T-helper 2 cell treated with Interferon-gamma antibody and Interleukin-4, amounts not matched to agents 5 μg/mL and 100 μg/mL, for 36 hours (primary cell): ENCODE measurements at regions not wholly inside any gene's neighbourhood (a gene's known extent, or its start where the extent isn't known, plus 50 kb on each side); places are given as distances from the start of the nearest gene placed in this dataset.
"Not testable (repeated sequence)": the region's sequence is repeated elsewhere in the genome, so short reads cannot be mapped to it uniquely, and the experiment has no call there.

Source experiments
- DNase-seq: peaks from one replicate; pipeline ENCODE4 v3.0.0; 2021; ENCODE audit warnings: low spot score
- H3K27ac Mint-ChIP-seq: one replicate; pipeline ENCODE4 v1.8.0; 2021; ENCODE audit warnings: mild to moderate bottlenecking, mixed read lengths
- H3K27me3 Mint-ChIP-seq: one replicate; pipeline ENCODE4 v1.8.0; 2021; ENCODE audit warnings: low read depth, mixed read lengths
- H3K36me3 Mint-ChIP-seq: one replicate; pipeline ENCODE4 v1.8.0; 2021; ENCODE audit warnings: low read depth, mixed read lengths
- H3K4me1 Mint-ChIP-seq: one replicate; pipeline ENCODE4 v1.8.0; 2021; ENCODE audit warnings: low read depth, mixed read lengths
- H3K4me3 Mint-ChIP-seq: one replicate; pipeline ENCODE4 v1.8.0; 2022; ENCODE audit warnings: mild to moderate bottlenecking, moderate library complexity, mixed read lengths
- H3K9me3 Mint-ChIP-seq: one replicate; pipeline ENCODE4 v1.8.0; 2021; ENCODE audit warnings: mixed read lengths

DNA sequence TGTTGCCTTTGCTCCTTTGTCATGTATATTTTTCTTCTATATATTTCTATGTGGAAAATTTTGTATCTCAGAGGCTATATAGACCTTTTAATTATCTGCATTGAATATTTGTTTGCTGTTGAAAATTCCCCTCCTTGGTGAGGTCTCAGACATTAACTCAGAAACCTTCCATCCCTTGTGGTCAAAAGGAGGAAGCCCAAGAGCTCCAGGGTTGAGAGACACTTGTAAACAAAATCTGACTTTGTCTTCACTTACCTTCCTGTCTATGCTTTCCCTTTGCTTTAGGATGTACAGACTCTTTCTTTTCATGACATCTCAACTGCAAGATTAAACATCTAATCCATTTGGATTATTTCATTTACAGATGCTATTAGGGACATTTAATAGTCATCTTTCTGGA is 157.5 kb downstream of the PCDH20 start:
- DNase-seq, result no peak
- Mint-ChIP-seq H3K4me1 (no peaks in the 10 kb centered on the region), H3K27ac (no peak overlapping the region), H3K36me3 (no peaks in the 10 kb centered on the region), H3K4me3 (no peak overlapping the region), H3K9me3 (no peaks in the 10 kb centered on the region), H3K27me3 (no peaks in the 10 kb centered on the region)

DNA sequence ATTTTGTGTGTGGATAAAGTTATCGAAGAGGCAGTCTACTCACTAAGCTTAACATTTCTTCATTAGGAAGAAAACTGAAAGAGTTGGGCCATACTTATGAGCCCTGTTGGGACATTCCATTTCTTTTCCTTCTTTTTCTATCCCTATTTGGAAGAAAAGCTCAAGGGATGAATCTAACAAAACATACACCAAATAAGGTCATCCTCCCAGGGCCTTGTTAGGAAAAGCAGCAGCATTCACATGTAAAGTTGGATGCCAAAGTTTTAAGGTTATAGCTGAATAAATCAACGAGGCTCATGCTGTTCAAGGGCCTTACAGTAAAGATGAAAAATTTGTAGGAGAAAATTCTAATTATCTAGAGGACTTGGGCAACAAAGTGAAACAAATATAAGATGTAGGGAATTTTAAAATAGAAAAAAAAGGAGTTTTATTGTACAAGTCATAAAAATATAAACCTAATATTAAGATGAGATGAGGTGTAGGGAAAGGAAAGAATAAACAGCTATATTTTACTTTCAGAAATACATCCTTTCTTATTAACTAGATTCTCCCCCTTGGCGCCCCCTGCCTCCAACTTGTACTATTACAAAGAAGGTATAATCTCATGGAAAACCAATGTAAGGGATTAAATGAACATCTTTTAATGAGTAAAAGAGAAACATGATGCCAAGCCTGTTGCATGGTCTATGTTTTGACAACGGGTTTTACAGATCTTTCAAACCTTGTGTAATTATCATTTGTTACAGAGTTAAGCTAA is 160.4 kb downstream of the PCDH20 start:
- Mint-ChIP-seq H3K4me1 (no peaks in the 10 kb centered on the region), H3K27me3 (no peaks in the 10 kb centered on the region), H3K9me3 (peaks cover 3% of the 10 kb centered on the region), H3K4me3 (no peak overlapping the region), H3K36me3 (no peaks in the 10 kb centered on the region), H3K27ac (no peak overlapping the region)
- no peak for DNase-seq

DNA sequence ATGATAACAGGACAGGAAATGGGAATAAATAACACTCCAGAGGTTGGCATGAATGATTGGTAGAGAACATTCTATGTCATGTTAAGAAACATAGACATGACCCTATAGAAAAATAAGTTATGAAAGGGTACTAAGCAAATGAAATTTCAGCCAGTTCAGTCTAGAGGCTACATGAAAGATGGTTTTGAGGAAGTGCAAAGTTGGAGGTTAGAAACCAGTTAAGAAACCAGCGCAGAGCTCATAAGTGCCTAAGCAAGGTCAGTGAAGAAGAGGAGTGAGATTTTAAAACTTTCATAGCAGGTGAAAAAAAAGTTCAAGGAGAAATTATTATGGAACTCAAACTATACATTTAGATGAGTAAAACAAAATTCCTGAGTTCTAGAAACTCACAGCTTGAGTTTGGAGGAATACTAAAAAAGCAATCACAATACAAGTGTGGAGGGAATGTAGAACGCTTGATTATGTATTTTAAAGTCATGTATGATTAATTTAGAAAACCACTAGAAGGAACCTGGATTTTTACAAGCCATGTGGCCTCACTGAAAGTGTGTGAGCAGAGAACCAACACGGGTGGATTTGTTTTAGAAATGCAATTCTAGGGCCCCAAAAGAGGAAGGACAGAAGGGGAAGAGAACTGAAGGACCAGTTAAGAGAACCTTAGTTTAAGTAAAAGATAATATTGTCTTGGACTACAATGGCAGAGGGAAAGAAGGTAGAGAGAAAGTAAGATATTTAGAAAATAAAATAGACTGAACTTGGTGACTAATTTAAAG is 162.4 kb downstream of the PCDH20 start:
- DNase-seq, result no peak
- no peaks in the 10 kb centered on the region for H3K4me1 Mint-ChIP-seq
- H3K36me3 Mint-ChIP-seq, result no peaks in the 10 kb centered on the region
- no peaks in the 10 kb centered on the region for H3K27me3 Mint-ChIP-seq
- peaks cover 3% of the 10 kb centered on the region for H3K9me3 Mint-ChIP-seq
- no peak overlapping the region for H3K4me3 Mint-ChIP-seq
- no peak overlapping the region for H3K27ac Mint-ChIP-seq

DNA sequence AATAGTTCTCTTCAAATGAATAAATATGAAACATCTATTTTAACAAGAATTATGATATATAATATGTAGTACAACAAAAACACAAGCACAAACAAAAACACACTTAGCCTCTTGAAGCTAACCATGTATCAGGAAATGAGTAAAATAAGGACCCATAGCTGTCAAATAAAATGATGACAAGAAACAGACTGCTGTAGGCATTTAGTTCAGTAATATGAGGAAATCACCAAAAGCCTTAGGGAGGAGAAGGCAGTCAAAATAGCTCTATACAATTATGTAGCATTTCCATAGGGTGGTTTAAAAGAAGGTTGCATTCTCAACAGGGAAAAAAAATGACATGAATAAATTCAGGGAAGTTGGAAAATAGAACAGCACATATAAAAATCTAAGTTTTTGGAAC is 163.4 kb downstream of the PCDH20 start:
- Mint-ChIP-seq H3K4me1 (no peaks in the 10 kb centered on the region), H3K36me3 (no peaks in the 10 kb centered on the region), H3K27me3 (no peaks in the 10 kb centered on the region), H3K4me3 (no peak overlapping the region), H3K9me3 (peaks cover 3% of the 10 kb centered on the region), H3K27ac (no peak overlapping the region)
- DNase-seq, result no peak

DNA sequence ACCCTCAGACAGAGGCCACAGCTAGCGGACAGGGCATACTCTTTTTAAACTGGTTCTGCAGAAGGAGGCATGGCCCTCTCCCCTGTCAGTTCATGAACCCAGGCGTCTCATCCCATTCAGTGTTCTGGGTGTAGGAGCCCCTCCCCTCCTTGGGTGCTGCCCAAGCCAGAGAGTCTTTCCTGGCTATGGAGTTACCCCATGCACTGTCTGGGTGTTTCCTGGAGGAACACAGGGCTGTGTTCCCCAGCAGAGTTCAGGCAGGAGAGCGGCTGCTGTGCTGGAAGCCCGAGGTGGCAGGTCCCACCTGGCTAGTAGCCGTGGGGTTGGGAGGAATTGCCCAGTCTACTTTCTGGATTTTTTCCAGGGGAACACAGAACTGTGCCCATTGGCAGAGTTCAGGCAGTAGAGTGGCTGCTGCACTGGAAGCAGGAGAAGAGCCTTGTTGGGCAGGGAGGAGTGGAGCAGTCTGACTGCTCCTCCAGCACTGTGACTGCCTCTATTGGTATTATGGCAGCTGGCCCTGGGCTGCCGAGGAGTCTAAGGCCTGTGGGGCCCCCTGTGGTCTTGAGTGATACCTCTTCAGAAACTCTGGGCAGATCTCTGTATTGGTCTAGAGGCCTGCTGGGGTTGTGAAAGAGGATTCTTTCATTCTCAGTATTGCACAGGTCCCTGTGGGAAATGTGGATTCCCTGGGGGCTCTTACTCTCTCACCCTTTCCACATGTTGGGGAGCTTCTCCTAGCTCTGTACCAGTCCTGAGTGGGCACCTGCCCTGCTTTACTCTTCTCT is 168.3 kb downstream of the PCDH20 start:
- Mint-ChIP-seq H3K27ac (no peak overlapping the region), H3K4me1 (no peaks in the 10 kb centered on the region), H3K4me3 (no peak overlapping the region), H3K9me3 (peaks cover 8% of the 10 kb centered on the region), H3K27me3 (no peaks in the 10 kb centered on the region), H3K36me3 (no peaks in the 10 kb centered on the region)
- no peak for DNase-seq

DNA sequence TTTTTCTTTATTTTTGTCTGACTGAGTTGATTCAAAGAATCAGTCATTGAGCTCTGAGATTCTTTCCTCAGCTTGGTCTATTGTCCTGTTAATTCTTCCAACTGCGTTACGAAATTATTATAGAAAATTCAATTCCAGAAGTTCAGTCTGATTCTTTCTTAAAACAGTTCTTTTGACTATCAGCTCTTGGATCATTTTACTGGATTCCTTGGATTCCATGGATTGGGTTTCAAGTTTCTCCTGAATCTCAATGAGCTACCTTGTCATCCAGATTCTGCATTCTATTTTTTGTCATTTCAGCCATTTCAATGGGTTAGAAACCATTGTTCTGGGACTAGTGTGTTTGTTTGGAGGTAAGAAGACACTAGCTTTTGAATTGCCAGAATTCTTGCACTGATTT is 169.3 kb downstream of the PCDH20 start:
- no peak overlapping the region for H3K4me3 Mint-ChIP-seq
- H3K27ac Mint-ChIP-seq, result no peak overlapping the region
- peaks cover 8% of the 10 kb centered on the region for H3K9me3 Mint-ChIP-seq
- no peaks in the 10 kb centered on the region for H3K36me3 Mint-ChIP-seq
- H3K4me1 Mint-ChIP-seq, result no peaks in the 10 kb centered on the region
- no peaks in the 10 kb centered on the region for H3K27me3 Mint-ChIP-seq
- DNase-seq, result no peak

DNA sequence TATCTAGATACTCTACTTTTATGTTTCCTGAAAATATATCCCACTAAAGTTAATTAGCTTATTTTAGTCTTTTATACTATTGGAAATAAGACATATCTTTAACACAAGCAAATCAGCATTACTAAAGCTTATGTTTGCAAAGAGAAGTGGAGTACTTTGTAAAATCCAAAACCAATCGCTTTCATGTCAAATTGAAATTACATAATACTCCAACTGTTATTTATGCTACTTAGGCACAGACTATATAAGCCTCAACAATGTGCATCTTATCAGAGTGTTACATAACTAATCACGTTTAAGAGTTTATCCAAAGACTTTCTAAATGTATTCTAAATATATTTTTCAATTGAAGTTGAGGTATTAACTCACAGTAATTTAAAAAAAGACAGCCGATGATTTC is 200.0 kb downstream of the PCDH20 start:
- Mint-ChIP-seq H3K36me3 (no peaks in the 10 kb centered on the region), H3K9me3 (peaks cover 21% of the 10 kb centered on the region), H3K27me3 (no peaks in the 10 kb centered on the region), H3K4me3 (no peak overlapping the region), H3K27ac (no peak overlapping the region), H3K4me1 (no peaks in the 10 kb centered on the region)
- no peak for DNase-seq

DNA sequence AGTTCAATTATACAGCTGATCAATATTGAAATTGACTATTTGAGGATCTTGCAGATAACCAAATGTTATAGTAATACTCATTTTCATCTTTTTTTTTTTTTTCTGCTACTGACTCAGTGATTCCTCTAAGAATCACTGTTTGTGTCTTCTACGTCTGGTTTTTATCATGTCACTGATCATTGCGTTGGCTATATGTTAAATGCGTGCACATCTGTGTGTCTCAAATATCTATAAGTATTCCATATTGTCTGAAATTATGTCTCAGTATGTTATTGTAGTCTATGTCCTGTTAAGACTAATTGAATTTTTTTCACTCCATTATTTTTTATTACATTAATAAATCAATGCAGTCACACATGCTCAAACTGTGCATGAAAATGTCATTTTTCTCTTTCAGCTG is 200.5 kb downstream of the PCDH20 start:
- DNase-seq, result no peak
- Mint-ChIP-seq H3K9me3 (peaks cover 21% of the 10 kb centered on the region), H3K4me1 (no peaks in the 10 kb centered on the region), H3K36me3 (no peaks in the 10 kb centered on the region), H3K27ac (no peak overlapping the region), H3K4me3 (no peak overlapping the region), H3K27me3 (no peaks in the 10 kb centered on the region)

DNA sequence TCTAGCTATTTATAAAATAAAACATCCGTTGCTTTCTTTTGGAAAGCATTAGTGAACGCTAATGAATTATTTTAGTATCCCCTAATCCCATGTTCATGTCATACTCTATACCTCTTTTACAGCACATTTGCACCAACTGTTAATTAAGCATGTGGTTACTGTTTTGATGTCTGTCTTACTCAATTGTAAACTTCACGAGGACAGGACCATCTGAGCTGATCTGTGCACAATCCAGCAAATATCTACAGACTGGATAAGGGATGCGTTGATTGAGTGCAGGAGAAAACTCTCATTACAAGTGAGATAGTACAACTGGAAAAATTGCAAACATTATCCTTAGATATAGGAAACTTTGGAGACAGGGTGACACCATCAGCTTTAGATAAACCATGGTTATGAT is 201.1 kb downstream of the PCDH20 start:
- Mint-ChIP-seq H3K36me3 (no peaks in the 10 kb centered on the region), H3K27ac (no peak overlapping the region), H3K4me3 (no peak overlapping the region), H3K9me3 (peaks cover 21% of the 10 kb centered on the region), H3K27me3 (no peaks in the 10 kb centered on the region), H3K4me1 (no peaks in the 10 kb centered on the region)
- no peak for DNase-seq

DNA sequence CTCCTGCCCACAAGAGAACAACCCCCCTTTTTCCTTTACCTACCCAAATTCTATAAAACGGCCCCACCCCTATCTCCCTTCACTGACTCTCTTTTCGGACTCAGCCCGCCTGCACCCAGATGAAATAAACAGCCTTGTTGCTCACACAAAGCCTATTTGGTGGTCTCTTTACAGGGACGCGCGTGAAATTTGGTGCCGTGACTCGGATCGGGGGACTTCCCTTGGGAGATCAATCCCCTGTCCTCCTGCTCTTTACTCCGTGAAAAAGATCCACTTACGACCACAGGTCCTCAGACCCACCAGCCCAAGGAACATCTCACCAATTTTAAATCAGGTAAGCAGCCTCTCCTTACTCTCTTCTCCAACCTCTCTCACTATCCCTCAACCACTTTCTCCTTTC is 209.8 kb downstream of the PCDH20 start:
- H3K4me1 Mint-ChIP-seq, H3K36me3 Mint-ChIP-seq, H3K4me3 Mint-ChIP-seq, H3K27ac Mint-ChIP-seq, DNase-seq, H3K27me3 Mint-ChIP-seq: not testable (repeated sequence)
- peaks cover 16% of the 10 kb centered on the region for H3K9me3 Mint-ChIP-seq

DNA sequence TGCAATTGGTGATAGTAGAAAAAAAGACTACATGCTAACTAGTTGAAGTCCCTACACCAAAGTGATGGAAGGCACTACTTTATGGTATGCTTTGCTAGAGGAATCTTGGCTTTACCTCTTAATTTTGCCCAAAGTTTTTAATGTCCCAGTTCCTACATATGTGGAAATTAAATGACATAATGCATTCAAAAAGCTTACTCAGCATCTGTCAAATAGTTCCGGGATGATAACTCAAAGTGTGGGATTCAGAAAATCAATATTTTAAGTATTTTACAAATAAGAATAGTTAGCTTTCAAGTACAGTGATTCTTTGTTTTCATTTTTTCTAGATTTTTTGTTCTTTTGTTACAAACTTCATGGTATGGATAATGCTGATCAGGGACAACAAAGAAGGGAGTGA is 211.6 kb downstream of the PCDH20 start:
- DNase-seq, result no peak
- no peak overlapping the region for H3K4me3 Mint-ChIP-seq
- no peaks in the 10 kb centered on the region for H3K27me3 Mint-ChIP-seq
- H3K4me1 Mint-ChIP-seq, result no peaks in the 10 kb centered on the region
- H3K36me3 Mint-ChIP-seq, result no peaks in the 10 kb centered on the region
- H3K27ac Mint-ChIP-seq, result no peak overlapping the region
- peaks cover 16% of the 10 kb centered on the region for H3K9me3 Mint-ChIP-seq

DNA sequence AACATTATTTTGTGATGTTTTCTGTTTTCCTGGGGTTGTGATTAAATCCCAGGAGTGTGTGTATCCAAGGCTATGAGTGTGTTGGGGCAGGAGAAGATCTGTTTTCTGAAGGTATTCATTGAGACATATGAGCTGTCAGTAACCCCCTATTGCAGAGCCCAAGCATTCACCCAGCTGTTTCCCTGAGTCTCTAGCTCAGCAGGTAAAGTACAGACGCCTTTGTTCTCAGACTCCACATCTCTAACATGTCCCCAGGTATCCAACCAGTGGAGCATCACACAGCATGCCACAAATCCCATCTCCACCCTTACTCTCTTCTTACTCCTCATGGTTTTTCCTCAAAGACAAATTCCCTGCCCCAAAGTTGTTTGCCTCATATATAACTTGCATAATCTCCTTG is 213.6 kb downstream of the PCDH20 start:
- Mint-ChIP-seq H3K27ac (no peak overlapping the region), H3K4me3 (no peak overlapping the region), H3K27me3 (no peaks in the 10 kb centered on the region), H3K4me1 (no peaks in the 10 kb centered on the region), H3K9me3 (peaks cover 16% of the 10 kb centered on the region), H3K36me3 (no peaks in the 10 kb centered on the region)
- no peak for DNase-seq

DNA sequence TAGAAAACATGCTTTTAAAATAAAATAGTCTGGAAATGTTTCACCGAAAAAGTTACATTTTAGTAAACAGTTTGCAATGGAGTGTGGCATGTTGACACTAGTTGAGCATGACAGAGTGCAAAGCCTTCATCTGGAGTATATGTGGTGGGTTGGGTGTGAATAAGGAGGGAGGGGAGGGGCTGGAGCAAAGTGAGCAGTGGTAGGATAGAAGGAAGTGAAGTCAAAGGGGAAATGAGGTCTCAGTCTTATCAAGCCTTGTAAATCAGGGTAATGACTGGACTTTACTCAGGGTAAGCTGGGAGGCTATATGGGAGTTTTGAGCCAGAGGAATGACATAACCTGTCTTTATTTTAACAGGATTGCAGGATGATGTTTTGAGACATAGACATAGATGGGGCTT is 222.8 kb downstream of the PCDH20 start:
- no peaks in the 10 kb centered on the region for H3K27me3 Mint-ChIP-seq
- no peak for DNase-seq
- no peak overlapping the region for H3K27ac Mint-ChIP-seq
- no peak overlapping the region for H3K4me3 Mint-ChIP-seq
- H3K4me1 Mint-ChIP-seq, result no peaks in the 10 kb centered on the region
- no peaks in the 10 kb centered on the region for H3K36me3 Mint-ChIP-seq
- H3K9me3 Mint-ChIP-seq, result peaks cover 17% of the 10 kb centered on the region

DNA sequence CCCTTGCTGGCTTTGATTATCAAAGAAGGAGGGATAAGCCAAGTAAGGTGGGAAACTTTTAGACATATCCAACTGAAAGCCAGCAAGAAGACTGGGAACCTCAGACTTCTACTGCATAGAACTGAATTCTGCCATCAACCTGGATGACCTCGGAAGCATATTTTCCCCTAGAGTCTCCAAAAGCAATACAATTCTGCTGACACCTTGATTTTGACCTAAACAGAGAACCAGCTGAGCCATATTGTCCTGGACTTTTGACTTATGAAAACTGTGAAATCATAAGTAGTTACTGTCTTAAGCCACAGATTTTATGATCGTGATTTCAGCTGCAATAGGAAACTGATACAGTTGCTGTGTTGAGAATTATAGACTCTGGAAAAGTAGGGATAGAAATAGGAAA is 227.6 kb downstream of the PCDH20 start:
- H3K36me3 Mint-ChIP-seq, result no peaks in the 10 kb centered on the region
- no peak overlapping the region for H3K27ac Mint-ChIP-seq
- H3K9me3 Mint-ChIP-seq, result peaks cover 19% of the 10 kb centered on the region
- no peak for DNase-seq
- H3K27me3 Mint-ChIP-seq, result no peaks in the 10 kb centered on the region
- H3K4me1 Mint-ChIP-seq, result no peaks in the 10 kb centered on the region
- H3K4me3 Mint-ChIP-seq, result no peak overlapping the region
